ENCODE measurements at regions not wholly inside any gene's neighbourhood (a gene's known extent, or its start where the extent isn't known, plus 50 kb on each side); places are given as distances from the start of the nearest gene placed in this dataset.

- no peak for TF ChIP-seq CTCF (conservative IDR thresholded peaks at IDR 0.05; ENCODE audit: low read depth, low read length)
- TF ChIP-seq FOS (IDR thresholded peaks at IDR 0.05; ENCODE audit: low read depth, low read length) = no peak
- TF ChIP-seq POLR2A (IDR thresholded peaks at IDR 0.05; ENCODE audit: low read depth, low read length) = no peak
- no peak for TF ChIP-seq CHD1 (IDR thresholded peaks at IDR 0.05; ENCODE audit: low read depth, low read length)
- no peak for TF ChIP-seq CEBPB (IDR thresholded peaks at IDR 0.05; ENCODE audit: low read depth, low read length)
- no peak for TF ChIP-seq RFX5 (IDR thresholded peaks at IDR 0.05; ENCODE audit: low read depth, low read length)
- TF ChIP-seq RAD21 (IDR thresholded peaks at IDR 0.05; ENCODE audit: low read length) = no peak
Observed at GRCh38 chr4:12932203-12932788, 551.8 kb downstream of the RAB28 start.
